Mesendoderm (in vitro differentiated cells): ENCODE measurements at regions not wholly inside any gene's neighbourhood (a gene's known extent, or its start where the extent isn't known, plus 50 kb on each side); places are given as distances from the start of the nearest gene placed in this dataset.

Experiments used
- DNase-seq: peaks from one replicate; pipeline ENCODE4 v3.0.0; 2013
- H2AK5ac ChIP-seq: 2 replicates; pipeline ENCODE4 v1.6.1; 2013; ENCODE audit warnings: low read length, inconsistent platforms
- H2BK120ac ChIP-seq: 2 replicates; pipeline ENCODE4 v1.6.1; 2013; ENCODE audit warnings: low read depth, mild to moderate bottlenecking, low read length, moderate library complexity, mixed read lengths
- H2BK15ac ChIP-seq: replicated peaks from 2 replicates; pipeline ENCODE4 v1.6.1; 2013; ENCODE audit warnings: low read depth, mild to moderate bottlenecking, moderate library complexity
- H2BK5ac ChIP-seq: 2 replicates; pipeline ENCODE4 v1.6.1; 2013; ENCODE audit warnings: low read length, inconsistent platforms
- H3K18ac ChIP-seq: 2 replicates; pipeline ENCODE4 v1.6.1; 2013; ENCODE audit warnings: mild to moderate bottlenecking, low read length, mixed read lengths
- H3K23ac ChIP-seq: one replicate; pipeline ENCODE4 v1.6.1; 2013; ENCODE audit warnings: low read length
- H3K27ac ChIP-seq: 2 replicates; pipeline ENCODE4 v1.5.1; 2013; ENCODE audit warnings: low read depth, mild to moderate bottlenecking, inconsistent platforms, low read length, moderate library complexity
- H3K27me3 ChIP-seq: 2 replicates; pipeline ENCODE4 v1.6.1; 2013; ENCODE audit warnings: low read length, control low read depth, mild to moderate bottlenecking, inconsistent platforms; ENCODE audit not compliant: insufficient read depth, poor library complexity
- H3K36me3 ChIP-seq: 2 replicates; pipeline ENCODE4 v1.6.1; 2013; ENCODE audit warnings: low read length, inconsistent platforms; ENCODE audit not compliant: control insufficient read depth, insufficient read depth
- H3K4ac ChIP-seq: one replicate; pipeline ENCODE4 v1.6.1; 2013; ENCODE audit warnings: low read depth, mild to moderate bottlenecking, low read length, moderate library complexity
- H3K4me1 ChIP-seq: 2 replicates; pipeline ENCODE4 v1.6.1; 2013; ENCODE audit warnings: low read depth, low read length, inconsistent platforms; ENCODE audit not compliant: control insufficient read depth
- H3K4me2 ChIP-seq: 2 replicates; pipeline ENCODE4 v1.6.1; 2013; ENCODE audit warnings: low read length
- H3K4me3 ChIP-seq: 2 replicates; pipeline ENCODE4 v1.5.1; 2013; ENCODE audit warnings: mild to moderate bottlenecking, low read length
- H3K56ac ChIP-seq: one replicate; pipeline ENCODE4 v1.6.1; 2013; ENCODE audit warnings: low read length
- H3K79me1 ChIP-seq: 2 replicates; pipeline ENCODE4 v1.6.1; 2013; ENCODE audit warnings: low read length, inconsistent platforms
- H3K79me2 ChIP-seq: 2 replicates; pipeline ENCODE4 v1.6.1; 2013; ENCODE audit warnings: mild to moderate bottlenecking, low read length; ENCODE audit not compliant: control insufficient read depth, insufficient read depth
- H3K9ac ChIP-seq: 2 replicates; pipeline ENCODE4 v1.6.1; 2013; ENCODE audit warnings: low read length, inconsistent platforms
- H4K5ac ChIP-seq: one replicate; pipeline ENCODE4 v1.6.1; 2013; ENCODE audit warnings: low read length
- H4K8ac ChIP-seq: one replicate; pipeline ENCODE4 v1.6.1; 2013; ENCODE audit warnings: low read depth, mild to moderate bottlenecking, control low read depth, low read length, moderate library complexity
- WGBS: extraction: QIAGEN DNeasy Blood & Tissue Kit; methylation state at CpG from one replicate; pipeline ENCODE4 v1.1.7; 2013; ENCODE audit warnings: low lambda C conversion rate, missing lambda C conversion rate; ENCODE audit not compliant: insufficient coverage; ENCODE audit errors: extremely low coverage; 5-methylcytosine and 5-hydroxymethylcytosine counted together

- H3K4me3 ChIP-seq, result no peak overlapping the region
- no peak overlapping the region for H3K9ac ChIP-seq
- no peak overlapping the region for H2BK120ac ChIP-seq
- DNase-seq, result no peak
- H3K23ac ChIP-seq, result no peak overlapping the region
- H3K79me2 ChIP-seq, result no peaks in the 10 kb centered on the region
- no peak overlapping the region for H3K56ac ChIP-seq
- no peak overlapping the region for H2AK5ac ChIP-seq
- H3K36me3 ChIP-seq, result no peaks in the 10 kb centered on the region
- no peak overlapping the region for H2BK15ac ChIP-seq
- no peak overlapping the region for H3K27ac ChIP-seq
- H3K18ac ChIP-seq, result no peak overlapping the region
- no peaks in the 10 kb centered on the region for H3K27me3 ChIP-seq
- no peak overlapping the region for H4K8ac ChIP-seq
- no peak overlapping the region for H3K4me2 ChIP-seq
- no peak overlapping the region for H4K5ac ChIP-seq
- no peak overlapping the region for H2BK5ac ChIP-seq
- H3K79me1 ChIP-seq, result no peaks in the 10 kb centered on the region
- no peak overlapping the region for H3K4ac ChIP-seq
- H3K4me1 ChIP-seq, result no peaks in the 10 kb centered on the region
Measured at GRCh38 chr1:219031809-219032208, 141.9 kb upstream of the LYPLAL1 start.

DNA sequence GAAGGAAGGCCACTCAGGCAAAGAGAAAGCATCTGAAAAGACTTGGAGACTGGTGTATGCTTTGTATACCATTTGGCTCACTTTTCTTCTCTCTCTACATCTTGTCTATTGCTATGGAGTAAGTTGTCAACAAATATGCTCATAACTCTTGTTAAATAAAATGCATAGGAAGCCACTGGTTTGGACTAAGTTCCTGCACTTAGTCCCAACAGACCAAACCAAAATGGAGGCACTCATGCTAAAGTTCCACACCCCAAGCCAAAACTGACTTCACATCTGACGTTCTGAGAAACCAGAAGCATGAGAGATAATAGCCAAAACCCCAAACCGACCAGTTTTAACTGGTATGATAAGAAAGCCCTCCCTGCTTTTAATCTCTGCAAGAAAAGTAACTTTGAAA is 135.3 kb upstream of the LYPLAL1 start:
- Histone ChIP-seq H3K9ac (no peak overlapping the region), H3K36me3 (no peaks in the 10 kb centered on the region), H2BK15ac (no peak overlapping the region), H3K4me1 (no peaks in the 10 kb centered on the region), H3K27me3 (no peaks in the 10 kb centered on the region), H3K4me3 (no peak overlapping the region), H3K23ac (no peak overlapping the region), H3K4ac (no peak overlapping the region), H4K8ac (no peak overlapping the region), H3K79me1 (no peaks in the 10 kb centered on the region), H3K18ac (no peak overlapping the region), H3K4me2 (no peak overlapping the region), H2AK5ac (no peak overlapping the region), H2BK120ac (no peak overlapping the region), H3K27ac (no peak overlapping the region), H3K79me2 (no peaks in the 10 kb centered on the region), H2BK5ac (no peak overlapping the region), H3K56ac (no peak overlapping the region), H4K5ac (no peak overlapping the region)
- DNase-seq, result no peak
- no CpG with 5 or more reads among the region's 2 CpGs for WGBS

DNA sequence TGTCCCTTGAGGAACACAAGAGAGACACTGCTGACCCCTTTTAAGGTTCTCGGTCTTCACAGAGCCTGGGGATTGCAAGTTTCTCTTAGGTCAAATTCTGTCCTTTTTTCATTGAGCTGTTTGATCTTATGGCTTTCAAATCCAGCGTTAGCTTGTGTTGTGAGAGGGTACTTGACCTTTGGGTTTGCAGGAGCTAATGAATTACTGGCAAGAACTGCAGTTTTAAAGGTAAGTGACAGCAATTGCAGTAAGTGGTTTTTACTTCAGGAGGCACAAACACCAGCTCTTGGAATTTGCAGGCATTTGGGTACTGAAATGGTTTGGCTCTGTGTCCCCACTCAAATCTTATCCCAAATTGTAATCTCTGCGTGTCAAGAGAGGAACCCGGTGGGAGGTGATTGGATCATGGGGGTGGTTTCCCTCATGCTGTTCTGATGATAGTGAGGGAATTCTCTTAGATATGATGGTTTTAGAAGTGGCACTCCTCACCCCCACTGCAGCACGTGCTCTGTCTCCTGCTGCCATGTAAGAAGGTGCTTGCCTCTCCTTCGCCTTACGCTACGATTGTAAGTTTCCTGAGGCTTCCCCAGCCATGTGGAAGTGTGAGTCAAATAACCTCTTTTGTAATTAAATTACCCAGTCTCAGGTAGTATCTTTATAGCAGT is 134.5 kb upstream of the LYPLAL1 start:
- H3K4me3 ChIP-seq, result no peak overlapping the region

DNA sequence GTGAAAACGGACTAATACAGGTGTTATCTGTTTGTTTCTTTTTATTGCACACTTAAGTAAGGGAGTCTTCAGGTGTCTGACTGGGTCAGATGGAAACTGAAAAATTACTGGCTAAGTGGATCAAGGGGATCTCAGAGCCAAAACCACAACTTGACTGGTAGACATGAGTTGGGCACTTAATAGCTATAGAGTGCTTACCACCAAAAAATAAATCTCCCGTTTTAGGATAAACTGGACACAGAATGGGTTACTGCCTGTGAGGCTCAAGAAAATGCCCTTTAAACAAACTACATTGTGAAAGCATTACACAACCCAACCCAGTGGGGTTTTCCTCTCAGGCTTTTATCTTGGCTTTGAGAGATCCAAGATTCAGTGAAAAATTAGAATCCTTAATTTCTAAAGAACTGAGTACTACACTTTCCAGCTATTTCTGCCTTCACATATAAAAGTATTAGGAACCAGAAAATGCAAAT is 134.0 kb upstream of the LYPLAL1 start:
- H3K4ac ChIP-seq, result no peak overlapping the region
- H4K8ac ChIP-seq, result no peak overlapping the region
- WGBS, result no CpG with 5 or more reads among the region's 2 CpGs
- no peak overlapping the region for H3K18ac ChIP-seq
- H3K27ac ChIP-seq, result no peak overlapping the region
- H3K36me3 ChIP-seq, result no peaks in the 10 kb centered on the region
- no peak overlapping the region for H2AK5ac ChIP-seq
- no peaks in the 10 kb centered on the region for H3K4me1 ChIP-seq
- no peaks in the 10 kb centered on the region for H3K79me1 ChIP-seq
- H2BK120ac ChIP-seq, result no peak overlapping the region
- H3K56ac ChIP-seq, result no peak overlapping the region
- H3K79me2 ChIP-seq, result no peaks in the 10 kb centered on the region
- H2BK5ac ChIP-seq, result no peak overlapping the region
- no peaks in the 10 kb centered on the region for H3K27me3 ChIP-seq
- H3K23ac ChIP-seq, result no peak overlapping the region
- H3K9ac ChIP-seq, result no peak overlapping the region
- H3K4me3 ChIP-seq, result no peak overlapping the region
- H3K4me2 ChIP-seq, result no peak overlapping the region
- H2BK15ac ChIP-seq, result no peak overlapping the region
- no peak for DNase-seq
- no peak overlapping the region for H4K5ac ChIP-seq

More for the DNA sequence above, 134.5 kb upstream of the LYPLAL1 start:
- no peak overlapping the region for H3K56ac ChIP-seq
- H3K27ac ChIP-seq, result no peak overlapping the region
- H2BK15ac ChIP-seq, result no peak overlapping the region
- no peak overlapping the region for H4K8ac ChIP-seq
- no peaks in the 10 kb centered on the region for H3K36me3 ChIP-seq
- peak; percentile 57 for DNase-seq
- no peaks in the 10 kb centered on the region for H3K4me1 ChIP-seq
- no CpG with 5 or more reads among the region's 8 CpGs for WGBS
- H3K4me2 ChIP-seq, result no peak overlapping the region
- no peak overlapping the region for H3K9ac ChIP-seq
- no peak overlapping the region for H2BK5ac ChIP-seq
- H3K4ac ChIP-seq, result no peak overlapping the region
- no peak overlapping the region for H4K5ac ChIP-seq
- H2BK120ac ChIP-seq, result no peak overlapping the region
- H3K27me3 ChIP-seq, result no peaks in the 10 kb centered on the region
- no peaks in the 10 kb centered on the region for H3K79me1 ChIP-seq
- H3K79me2 ChIP-seq, result no peaks in the 10 kb centered on the region
- H2AK5ac ChIP-seq, result no peak overlapping the region
- no peak overlapping the region for H3K23ac ChIP-seq
- H3K18ac ChIP-seq, result no peak overlapping the region

- Histone ChIP-seq H3K79me1 (no peaks in the 10 kb centered on the region), H3K4ac (no peak overlapping the region), H3K27ac (no peak overlapping the region), H3K4me3 (no peak overlapping the region), H3K4me2 (no peak overlapping the region), H4K5ac (no peak overlapping the region), H3K79me2 (no peaks in the 10 kb centered on the region), H3K4me1 (no peaks in the 10 kb centered on the region), H4K8ac (no peak overlapping the region), H3K9ac (no peak overlapping the region), H2BK120ac (no peak overlapping the region), H2BK15ac (no peak overlapping the region), H2BK5ac (no peak overlapping the region), H3K36me3 (no peaks in the 10 kb centered on the region), H3K18ac (no peak overlapping the region), H3K56ac (no peak overlapping the region), H3K27me3 (no peaks in the 10 kb centered on the region), H3K23ac (no peak overlapping the region), H2AK5ac (no peak overlapping the region)
- peak; percentile 5 for DNase-seq
- no CpG with 5 or more reads among the region's 5 CpGs for WGBS
Measured at GRCh38 chr1:219040291-219040690, 133.4 kb upstream of the LYPLAL1 start.

DNA sequence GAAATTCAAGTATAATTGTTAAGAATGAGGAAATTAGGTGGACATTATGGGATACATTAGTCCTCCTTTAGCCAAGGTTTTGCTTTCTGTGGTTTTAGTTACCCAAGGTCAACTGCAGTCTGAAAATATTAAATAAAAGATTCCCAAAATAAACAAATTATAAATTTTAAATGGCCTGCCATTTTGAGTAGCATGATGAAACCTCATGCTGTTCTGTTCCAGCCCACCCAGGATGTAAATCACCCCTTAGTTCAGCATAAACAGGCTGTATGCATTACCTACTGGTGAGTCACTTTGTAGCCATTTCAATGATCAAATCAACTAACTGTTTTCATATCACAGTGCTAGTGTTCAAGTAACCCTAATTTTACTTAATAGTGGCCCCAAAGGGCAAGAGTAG is 132.5 kb upstream of the LYPLAL1 start:
- no peak overlapping the region for H2BK120ac ChIP-seq
- no peak overlapping the region for H2BK15ac ChIP-seq
- no peak overlapping the region for H2AK5ac ChIP-seq
- H2BK5ac ChIP-seq, result no peak overlapping the region
- no peak overlapping the region for H3K23ac ChIP-seq
- H3K4ac ChIP-seq, result no peak overlapping the region
- H3K4me1 ChIP-seq, result no peaks in the 10 kb centered on the region
- H3K4me3 ChIP-seq, result no peak overlapping the region
- no peaks in the 10 kb centered on the region for H3K27me3 ChIP-seq
- no peaks in the 10 kb centered on the region for H3K79me1 ChIP-seq
- no peak for DNase-seq
- no peak overlapping the region for H4K5ac ChIP-seq
- no peak overlapping the region for H3K27ac ChIP-seq
- no peaks in the 10 kb centered on the region for H3K79me2 ChIP-seq
- H4K8ac ChIP-seq, result peak overlapping the region; percentile 39
- H3K4me2 ChIP-seq, result no peak overlapping the region
- H3K36me3 ChIP-seq, result no peaks in the 10 kb centered on the region
- no peak overlapping the region for H3K9ac ChIP-seq
- no peak overlapping the region for H3K18ac ChIP-seq
- no peak overlapping the region for H3K56ac ChIP-seq
